ENCODE measurements at regions not wholly inside any gene's neighbourhood (a gene's known extent, or its start where the extent isn't known, plus 50 kb on each side); places are given as distances from the start of the nearest gene placed in this dataset.
A peak's percentile ranks its signal among the peaks of the same experiment; 100 is the strongest.

DNA sequence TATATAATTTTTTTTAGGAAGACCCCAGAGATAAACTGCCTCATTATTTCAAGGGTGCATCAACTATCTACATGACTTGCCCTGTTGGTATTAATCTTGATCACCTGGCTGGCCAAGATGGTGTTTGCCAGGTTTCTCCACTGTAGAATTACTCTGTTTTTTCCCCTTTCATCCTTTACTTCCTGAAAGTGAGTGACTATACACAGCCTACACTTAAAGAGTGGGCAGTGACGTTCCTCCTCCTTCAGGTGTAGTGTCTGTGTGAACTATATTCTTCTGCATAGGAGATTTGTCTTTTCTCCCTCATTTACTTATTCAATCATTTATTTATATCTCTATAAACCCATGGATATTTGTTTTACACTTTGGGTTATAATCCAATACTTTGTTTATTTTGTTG lies 246.7 kb downstream of the IRF8 start:
- DNase-seq (ENCODE audit: low read depth, low spot score): no peak

DNA sequence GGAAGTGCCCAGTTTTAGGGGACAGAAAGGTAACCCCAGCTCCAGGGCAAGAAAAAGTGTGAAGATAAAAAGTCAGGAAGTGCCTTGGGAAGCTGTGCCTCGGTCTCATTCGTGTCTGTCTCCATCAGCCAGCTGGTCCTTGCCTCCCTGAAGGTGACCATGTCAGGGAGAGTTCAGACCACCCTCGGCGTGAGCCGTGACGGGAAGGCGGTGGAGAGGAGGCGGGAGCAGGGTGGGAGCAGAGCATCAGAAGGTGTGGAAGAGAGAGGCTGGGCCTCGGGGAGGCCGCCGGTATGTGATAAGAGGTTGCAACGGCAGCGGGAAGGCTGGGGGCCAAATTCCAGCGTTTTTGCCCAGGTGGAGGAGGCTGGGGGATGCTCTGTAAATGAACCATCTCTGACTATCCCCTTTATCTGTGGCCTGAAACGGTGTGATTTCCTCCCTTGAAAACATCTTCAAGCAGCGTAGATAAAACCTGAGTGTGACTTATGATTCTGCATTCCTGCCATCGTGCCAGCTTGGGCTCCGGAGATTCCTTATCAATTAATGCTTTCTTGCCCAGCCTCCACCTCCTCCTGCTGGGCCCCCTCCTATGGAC lies 251.8 kb downstream of the IRF8 start:
- DNase-seq (ENCODE audit: low read depth, low spot score): no peak

DNA sequence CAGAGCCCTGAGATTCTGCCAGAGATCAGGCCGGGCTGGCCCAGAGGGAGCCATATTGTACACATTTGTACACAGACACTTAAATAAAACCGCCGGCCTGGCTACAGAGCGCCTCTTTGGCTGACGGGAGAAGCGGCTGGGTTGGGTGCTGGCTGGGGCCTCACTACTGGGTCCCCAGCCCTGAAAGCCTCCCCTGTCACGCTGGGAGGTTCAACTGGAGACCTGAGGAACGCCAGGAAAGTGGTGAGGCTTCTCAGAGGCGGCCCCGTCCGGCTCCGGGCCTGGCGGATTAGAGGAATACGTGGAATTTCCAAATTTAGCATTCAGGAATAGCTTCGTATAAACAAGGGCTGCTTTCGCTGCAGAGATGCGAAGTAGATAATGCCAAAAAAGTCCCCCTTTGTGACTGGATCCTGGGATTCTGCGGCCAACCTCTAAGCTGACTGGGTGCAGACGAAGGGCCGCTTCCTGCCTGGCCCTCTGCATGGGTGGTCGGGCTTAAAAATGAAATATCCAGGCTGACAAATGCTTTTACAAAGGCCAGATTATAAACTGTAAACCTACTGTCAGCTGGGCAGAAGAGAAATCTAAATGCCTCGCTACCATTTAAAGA lies 252.4 kb downstream of the IRF8 start:
- no peak for DNase-seq (ENCODE audit: low read depth, low spot score)

DNA sequence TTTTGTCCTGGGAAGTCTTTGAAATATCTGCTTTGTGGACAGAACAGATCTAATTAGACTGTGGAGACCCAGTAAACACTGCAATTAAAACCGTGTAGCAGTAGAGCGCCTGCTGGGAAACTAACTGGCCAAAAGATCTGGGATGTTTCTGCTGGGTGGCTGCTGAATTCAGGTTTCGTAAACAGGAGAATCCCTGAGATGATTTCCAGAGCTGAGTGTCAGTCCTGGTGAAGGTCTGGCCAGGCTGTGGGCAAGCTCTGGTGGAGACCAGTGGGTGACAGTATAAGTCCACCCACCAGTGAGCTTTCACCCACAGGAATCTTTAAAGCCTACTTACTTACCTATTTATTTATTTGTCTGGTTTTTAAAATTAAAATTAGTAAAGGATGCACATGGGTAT lies 257.2 kb downstream of the IRF8 start:
- no peak for DNase-seq (ENCODE audit: low read depth, low spot score)

DNA sequence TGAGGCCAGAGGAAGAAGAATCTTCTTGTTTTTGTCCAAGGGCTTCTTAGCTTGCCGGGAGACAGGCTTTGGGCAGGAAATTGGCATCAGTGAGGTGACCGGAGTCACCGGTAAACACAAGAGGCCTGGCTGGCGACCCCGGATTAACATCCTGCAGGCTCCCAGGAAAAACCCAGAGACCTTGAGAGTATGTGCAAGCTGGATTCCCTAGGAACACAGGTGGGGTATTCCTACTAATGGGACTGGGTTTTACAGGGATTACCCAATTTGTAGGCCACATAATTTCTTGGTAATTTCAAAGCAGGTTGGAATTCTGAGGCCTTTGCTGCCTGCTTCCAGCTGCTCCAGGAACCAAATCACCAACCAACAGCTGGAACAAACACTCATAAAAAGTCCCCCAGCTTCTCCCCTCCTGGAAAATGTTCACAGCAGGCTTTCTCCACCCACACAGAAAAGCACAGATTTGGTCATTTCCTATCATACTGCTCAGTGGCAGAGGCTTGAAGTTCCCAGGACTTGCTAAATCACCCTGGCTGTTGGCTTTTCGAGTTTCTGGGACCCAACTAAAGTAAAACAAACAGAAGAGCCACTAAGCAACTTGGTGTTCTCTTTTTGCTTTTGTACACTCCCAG lies 258.8 kb downstream of the IRF8 start:
- no peak for DNase-seq (ENCODE audit: low read depth, low spot score)

DNA sequence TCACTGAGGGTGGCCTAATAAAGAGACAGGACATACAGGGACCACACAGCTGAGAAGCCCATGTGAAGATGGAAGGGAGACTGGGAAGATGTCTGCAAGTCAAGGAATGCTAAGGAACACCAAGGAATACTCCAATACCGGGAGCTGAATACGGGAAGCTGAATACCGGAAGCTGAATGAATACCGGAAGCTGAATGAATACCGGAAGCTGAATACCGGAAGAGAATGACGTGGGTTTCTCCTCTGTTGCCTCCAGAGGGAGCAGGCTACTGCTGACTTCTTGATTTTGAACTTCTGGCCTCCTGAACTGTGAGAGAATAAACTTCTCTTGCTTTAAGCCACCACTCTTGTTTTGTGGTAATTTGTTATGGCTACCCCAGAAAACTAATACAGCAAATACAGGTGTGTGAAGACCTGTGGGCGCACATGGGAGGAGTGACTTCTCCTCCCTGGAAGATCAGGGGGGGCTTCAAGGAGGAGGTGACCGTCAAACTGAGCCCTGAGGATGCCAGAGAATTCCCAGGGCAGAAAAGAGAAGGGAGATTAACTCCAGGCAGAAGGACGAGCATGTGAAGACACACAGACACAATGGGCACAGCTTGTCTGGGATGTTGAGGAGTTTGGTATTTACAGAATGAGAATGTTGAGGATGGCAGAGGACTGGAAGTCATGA lies 259.9 kb downstream of the IRF8 start:
- DNase-seq (ENCODE audit: low read depth, low spot score): no peak

DNA sequence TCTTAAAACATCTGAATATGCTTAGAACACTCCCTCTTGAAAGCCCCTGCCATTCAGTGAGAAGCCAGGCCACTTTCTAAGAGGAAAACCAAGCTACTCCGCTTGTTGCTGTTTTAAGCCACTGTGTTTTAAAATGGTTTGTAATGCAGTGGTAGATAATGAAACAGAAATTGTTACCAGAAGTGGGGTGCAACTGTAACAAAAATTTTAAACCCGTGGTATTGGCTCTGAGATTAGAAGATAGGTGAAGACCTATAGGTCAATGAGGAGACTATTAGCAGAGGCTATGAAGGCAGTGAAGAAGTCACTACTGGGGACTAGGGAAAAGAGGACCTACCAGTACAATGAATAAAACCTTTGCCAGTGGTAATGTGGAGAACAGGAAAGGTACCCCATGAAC lies 266.5 kb downstream of the IRF8 start:
- no peak for DNase-seq (ENCODE audit: low read depth, low spot score)

DNA sequence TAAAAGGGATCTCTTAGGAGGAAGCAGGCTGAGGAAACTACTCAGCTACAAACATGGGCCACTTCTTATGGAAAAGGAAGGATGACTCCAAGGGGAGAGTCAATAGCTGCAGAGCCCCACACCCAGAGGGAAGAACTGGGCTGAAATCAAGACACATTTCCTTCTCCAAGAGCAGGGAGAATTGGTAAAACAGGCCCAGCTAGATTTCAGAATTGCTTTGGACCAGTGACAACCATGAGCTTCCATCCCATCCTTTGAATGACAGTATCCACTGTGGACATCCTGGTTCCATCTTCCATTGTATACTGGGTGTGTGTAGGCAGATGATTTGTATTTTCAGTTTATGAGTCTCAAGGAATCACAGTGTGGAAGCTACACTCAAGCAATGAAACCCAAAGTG lies 267.5 kb downstream of the IRF8 start:
- DNase-seq (ENCODE audit: low read depth, low spot score): no peak

DNA sequence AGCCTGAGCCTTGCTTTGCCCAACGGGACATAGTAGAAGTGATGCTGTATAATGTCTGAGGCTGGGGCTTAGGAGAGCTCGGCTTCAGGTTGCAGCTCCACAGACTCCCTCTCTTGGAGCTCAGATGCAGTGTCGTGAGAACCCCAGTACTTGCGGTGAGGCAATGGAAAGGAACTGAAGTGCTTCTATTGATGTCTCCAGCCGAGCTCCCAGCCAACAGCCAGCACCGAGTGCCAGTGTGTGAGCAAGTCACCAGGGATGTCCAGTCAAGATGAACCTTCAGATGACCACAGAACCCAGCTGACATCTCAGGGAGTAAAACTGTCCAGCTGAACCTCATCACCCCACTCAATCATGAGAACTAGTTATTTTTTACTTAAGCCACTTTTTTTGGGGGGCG lies 268.1 kb downstream of the IRF8 start:
- DNase-seq (ENCODE audit: low read depth, low spot score): no peak

DNA sequence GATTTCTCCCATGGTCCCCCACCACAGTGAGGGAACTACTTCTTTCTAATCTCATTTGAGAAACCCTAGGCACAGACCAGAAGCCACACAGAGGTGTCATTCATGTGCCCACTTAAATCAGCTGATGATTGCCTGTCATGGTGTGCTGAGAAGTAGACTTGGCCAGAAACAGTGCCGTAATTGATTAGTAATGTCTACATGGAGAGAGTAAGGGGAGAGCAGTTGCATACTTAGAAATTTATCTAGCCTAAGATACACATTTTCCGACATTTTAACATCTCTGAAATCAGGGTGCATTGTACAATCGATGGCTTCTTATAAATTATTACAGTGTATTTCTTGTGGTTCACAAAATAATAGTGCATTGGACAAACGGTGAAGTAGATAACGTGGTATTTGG lies 271.8 kb downstream of the IRF8 start:
- no peak for DNase-seq (ENCODE audit: low read depth, low spot score)

DNA sequence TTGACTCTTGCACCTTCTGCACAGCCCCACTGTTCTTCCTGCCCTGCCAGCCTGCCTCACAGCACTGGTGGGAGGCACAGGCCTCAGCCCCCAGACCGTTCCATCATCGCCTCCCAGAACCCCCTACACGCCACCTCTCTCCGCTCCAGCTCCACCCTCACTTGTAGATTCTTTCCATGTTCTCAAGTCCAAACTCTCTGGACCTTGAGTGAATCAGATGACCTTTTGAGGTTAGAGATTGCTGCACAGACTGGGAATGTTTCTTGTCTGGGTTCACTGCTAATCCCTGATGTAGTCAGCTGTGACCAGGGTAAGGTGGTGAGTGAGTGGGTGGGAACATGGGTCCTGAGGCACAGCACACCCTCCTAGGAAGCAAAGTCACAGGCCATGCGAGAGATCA lies 272.4 kb downstream of the IRF8 start:
- peak; percentile 6 for DNase-seq (ENCODE audit: low read depth, low spot score)

DNA sequence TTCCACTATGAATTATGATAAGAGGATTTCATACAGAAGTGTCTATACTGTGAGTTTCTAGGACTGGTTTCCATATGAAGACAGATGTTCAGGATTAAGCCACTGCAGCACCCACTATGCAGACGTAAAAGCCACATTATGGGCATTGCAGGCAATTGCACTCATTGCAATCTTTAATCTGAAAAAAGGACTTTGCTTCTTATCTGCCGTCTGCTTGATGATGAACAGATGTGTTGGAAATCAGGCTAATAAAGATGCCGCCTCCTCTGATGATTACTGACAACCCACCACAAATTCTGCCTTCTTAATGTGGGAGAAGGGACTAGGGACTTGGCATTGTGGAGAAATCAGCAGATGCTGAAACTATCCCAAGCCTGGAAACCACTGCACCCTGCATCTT lies 276.9 kb downstream of the IRF8 start:
- DNase-seq (ENCODE audit: low read depth, low spot score): no peak

DNA sequence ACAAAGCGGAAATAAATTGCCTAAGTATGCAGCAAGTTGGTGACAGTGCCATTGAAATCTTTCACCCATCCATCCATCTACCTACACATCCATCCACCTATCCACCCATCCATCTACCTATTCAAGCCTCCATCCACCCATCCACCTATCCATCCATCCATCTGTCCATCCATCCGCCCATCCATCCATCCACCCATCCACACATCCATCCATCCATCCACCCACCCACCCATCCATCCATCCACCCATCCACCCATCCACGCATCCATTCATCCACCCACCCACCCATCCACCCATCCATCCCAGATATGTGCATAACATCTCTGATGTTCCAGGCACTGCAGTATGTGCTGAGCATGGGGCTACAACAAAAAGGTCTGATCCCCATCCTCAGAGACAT lies 277.5 kb downstream of the IRF8 start:
- DNase-seq (ENCODE audit: low read depth, low spot score): no peak

DNA sequence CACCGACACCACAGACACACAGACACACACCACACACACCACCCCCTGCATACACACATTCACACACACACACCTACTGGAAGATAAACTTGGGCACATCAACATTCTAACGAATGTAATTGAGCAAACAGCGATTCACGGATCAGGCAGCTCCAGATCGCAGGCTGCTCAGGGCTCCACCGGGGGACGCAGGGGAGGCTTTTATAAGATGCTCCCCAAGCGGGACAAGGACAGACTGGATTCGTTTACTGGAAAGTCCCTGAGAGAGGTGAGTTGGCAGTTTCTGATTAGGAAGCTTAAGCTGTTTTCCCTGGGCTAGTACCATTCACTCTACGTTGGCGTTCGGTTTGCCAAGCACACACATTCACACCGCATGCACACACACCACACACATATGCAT lies 281.3 kb downstream of the IRF8 start:
- DNase-seq (ENCODE audit: low read depth, low spot score): no peak

DNA sequence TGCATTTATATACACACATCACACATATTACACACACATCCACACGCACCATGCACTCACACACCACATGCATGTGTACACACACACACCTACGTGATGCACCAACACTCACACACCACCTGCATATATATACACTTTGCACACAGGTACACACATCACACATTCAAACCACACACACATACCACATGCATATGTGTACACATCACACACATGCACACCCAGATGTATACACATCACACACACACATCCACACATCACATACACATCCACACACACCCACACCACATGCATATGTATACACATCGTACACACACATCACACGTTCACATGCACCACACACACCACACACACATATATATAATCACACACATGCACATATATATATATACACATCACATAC lies 281.8 kb downstream of the IRF8 start:
- DNase-seq (ENCODE audit: low read depth, low spot score): no peak

DNA sequence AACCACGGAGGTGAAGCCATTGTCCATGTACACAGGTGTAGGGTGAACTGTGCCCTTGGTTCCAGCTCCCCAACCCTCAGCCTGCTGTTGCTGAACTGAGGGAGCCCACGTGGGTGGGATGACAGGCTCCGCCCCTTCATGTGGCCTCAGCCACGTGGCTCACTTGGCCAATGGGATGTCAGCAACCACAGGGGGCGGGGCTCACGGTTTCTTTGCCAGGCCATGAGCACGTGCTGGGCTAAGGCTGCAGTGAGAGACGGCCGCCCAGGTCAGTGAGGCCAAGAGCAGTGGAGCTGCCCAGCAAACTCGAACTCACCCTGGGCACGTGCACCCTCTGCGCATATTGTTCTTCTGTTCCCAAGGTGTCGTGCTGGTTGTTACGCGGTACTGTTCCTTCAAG lies 282.6 kb downstream of the IRF8 start:
- no peak for DNase-seq (ENCODE audit: low read depth, low spot score)

DNA sequence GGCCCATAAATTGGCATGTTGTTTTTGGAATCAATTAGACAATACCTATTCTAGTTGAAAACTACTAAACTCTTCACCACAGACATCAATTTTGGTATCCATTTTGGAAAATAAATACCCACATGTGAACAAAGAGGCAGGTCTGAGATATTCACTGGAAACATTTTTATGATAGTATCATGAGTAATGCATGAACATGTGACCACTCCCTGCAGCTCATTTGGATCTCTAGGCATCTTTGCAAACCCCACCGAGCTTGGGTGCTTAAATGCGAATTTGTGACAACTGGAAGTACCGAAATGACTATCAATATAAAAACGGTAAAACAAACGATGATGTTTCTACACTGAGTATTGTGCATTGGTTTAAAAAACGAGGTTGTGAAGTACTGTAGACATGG lies 285.2 kb downstream of the IRF8 start:
- no peak for DNase-seq (ENCODE audit: low read depth, low spot score)

DNA sequence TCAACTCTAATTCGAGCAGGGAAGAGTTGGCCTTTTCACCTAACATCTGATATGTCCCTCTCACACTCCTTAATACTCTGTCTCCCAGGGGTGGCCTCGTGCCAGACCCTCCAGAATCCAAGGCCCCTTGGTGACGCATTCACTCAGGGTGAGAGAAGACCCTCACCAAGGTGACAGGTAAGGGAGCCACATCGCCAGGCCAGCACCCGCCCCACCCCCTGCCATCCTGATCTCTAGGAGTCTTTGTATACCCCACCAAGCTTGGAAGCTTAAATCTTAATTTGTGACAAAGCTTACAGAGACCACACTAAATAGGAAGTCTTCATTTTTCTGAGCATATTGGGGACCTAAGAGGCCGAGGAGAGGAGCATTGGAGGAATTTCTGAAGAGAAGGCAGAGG lies 286.1 kb downstream of the IRF8 start:
- no peak for DNase-seq (ENCODE audit: low read depth, low spot score)

DNA sequence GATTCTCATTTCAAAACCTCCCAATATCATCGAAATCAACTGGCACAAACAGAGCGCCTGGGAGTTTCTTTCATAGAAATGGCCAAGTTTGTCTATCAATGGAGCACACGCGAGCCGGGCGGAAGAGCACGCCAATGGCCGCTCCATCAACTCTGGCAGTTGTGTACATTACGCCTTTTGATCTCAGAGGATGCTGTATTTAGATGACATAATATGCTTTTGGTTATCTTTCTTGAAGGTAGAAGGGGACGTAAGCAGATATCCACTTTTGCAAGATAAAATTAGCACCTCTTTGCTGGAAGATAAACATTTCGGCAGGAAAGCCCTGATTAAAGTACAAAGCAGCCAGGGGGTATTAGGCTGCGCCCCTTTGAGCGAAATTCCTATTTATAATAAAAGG lies 287.4 kb downstream of the IRF8 start:
- DNase-seq (ENCODE audit: low read depth, low spot score): no peak

DNA sequence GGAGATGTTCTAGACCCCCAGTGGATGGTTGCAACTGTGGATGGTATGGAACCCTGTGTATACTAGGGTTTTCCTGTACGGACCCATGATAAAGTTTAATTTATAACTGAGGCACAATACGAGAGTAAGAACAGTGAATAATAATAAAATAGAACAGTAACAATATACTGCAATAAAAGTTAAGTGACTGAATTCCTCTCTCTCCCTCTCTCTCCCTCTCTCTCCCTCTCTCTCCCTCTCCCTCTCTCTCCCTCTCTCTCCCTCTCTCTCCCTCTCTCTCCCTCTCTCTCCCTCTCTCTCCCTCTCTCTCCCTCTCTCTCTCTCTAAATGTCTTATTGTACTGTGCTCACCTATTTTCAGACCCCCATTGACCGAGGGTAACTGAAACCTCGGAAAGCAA lies 291.0 kb downstream of the IRF8 start:
- no peak for DNase-seq (ENCODE audit: low read depth, low spot score)

DNA sequence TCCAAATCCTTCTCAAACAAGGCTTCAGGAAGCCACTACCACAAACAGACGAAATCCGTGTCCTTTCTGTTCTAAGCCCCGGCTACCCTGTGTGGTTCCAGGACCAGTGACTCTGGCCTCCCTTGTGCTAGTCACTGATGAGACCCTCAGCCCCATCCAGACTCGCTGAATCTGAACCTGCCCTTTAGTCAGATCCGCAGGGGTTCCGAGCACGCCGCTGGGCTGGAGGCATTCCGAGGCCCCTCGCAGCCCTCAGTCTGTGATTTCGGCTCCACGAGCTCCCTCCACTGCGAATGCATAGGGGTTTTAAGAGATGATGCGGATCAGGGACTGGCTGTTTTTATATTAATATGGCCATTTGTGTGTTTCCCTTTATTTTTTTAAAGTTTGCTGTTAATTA lies 292.7 kb downstream of the IRF8 start:
- DNase-seq (ENCODE audit: low read depth, low spot score): no peak

DNA sequence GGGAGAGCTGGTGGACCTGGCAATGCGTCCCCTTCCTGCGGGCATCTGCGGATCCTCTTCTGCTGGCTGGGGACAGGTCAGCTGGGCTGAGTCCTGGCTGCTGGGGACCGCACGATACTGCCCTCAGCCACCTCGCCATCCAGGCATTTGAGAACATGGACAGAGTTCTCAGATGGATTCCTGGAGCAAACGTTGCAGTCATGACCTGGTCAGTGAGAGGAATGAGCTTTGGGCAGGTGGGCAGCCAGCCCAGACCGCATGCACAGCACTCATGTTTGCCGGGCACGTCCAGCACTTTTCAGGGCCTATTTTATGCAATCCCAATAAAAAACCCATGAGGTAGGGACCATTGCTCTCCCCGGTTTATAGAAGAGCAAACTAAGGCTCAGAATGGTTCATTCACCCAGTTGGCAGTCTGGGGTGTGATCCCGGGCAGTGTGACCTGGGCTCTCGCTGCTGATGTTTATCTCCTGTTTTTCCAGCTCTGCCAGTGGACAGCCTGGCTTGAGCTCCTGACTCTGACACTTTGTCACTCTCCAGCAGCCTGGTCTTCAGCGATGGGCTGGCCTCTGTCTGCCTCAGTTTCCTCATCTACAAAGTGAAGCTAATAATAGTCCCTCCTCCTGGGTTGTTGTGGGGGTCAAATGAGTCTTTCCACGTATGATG lies 294.7 kb downstream of the IRF8 start:
- no peak for DNase-seq (ENCODE audit: low read depth, low spot score)

Data from astrocyte of the hippocampus (primary cell).